WTC11 (cell line): ENCODE measurements at regions not wholly inside any gene's neighbourhood (a gene's known extent, or its start where the extent isn't known, plus 50 kb on each side); places are given as distances from the start of the nearest gene placed in this dataset.

Experiments
- ATAC-seq: fragments of 200-7000 bp; cut with Tn5 transposase; 2 replicates; pipeline ENCODE4 v1.10.0; 2021; ENCODE audit warnings: mild to moderate bottlenecking, moderate library complexity
- CTCF ChIA-PET: fragments of 300-600 bp; sonication (Branson Sonifier 250); formaldehyde crosslinking; loops from one replicate; lab custom pipeline; 2021; ENCODE audit warnings: antibody characterized with exemption; lab: Charles Lee
- POLR2A ChIA-PET: fragments of 350-600 bp; sonication (Branson Sonifier 250); formaldehyde crosslinking; loops from one replicate; lab custom pipeline; 2021; ENCODE audit warnings: antibody characterized with exemption; lab: Charles Lee
- DNase-seq: peaks from one replicate; pipeline ENCODE4 v3.0.0; 2021; ENCODE audit warnings: low spot score
- H3K27ac Mint-ChIP-seq: 2 replicates; pipeline ENCODE4 v1.8.0; 2021; ENCODE audit warnings: mixed read lengths
- H3K27me3 Mint-ChIP-seq: 2 replicates; pipeline ENCODE4 v1.8.0; 2021; ENCODE audit warnings: low read depth, mild to moderate bottlenecking, moderate library complexity, mixed read lengths
- H3K36me3 Mint-ChIP-seq: 2 replicates; pipeline ENCODE4 v1.8.0; 2021; ENCODE audit warnings: mixed read lengths
- H3K4me1 Mint-ChIP-seq: 2 replicates; pipeline ENCODE4 v1.8.0; 2022; ENCODE audit warnings: mixed read lengths
- H3K4me3 Mint-ChIP-seq: 2 replicates; pipeline ENCODE4 v1.8.0; 2021; ENCODE audit warnings: mild to moderate bottlenecking, moderate library complexity, mixed read lengths
- H3K9me3 Mint-ChIP-seq: 2 replicates; pipeline ENCODE4 v1.8.0; 2021; ENCODE audit warnings: mixed read lengths
- ATF3 ChIP-seq: sonication (generic); formaldehyde crosslinking; conservative IDR thresholded peaks from 2 replicates; pipeline ENCODE4 v1.8.1; 2022; ENCODE audit warnings: mild to moderate bottlenecking, missing genetic modification reagents
- CBFB ChIP-seq: sonication (generic); formaldehyde crosslinking; IDR thresholded peaks from 2 replicates; pipeline ENCODE4 v1.8.1; 2022; ENCODE audit warnings: mild to moderate bottlenecking, low read depth, missing genetic modification reagents
- CDX4 ChIP-seq: fragments of 250-450 bp; sonication (Bioruptor Pico); IDR thresholded peaks from 2 replicates; pipeline ENCODE4 v1.9.0; 2021; ENCODE audit warnings: moderate library complexity, mild to moderate bottlenecking, inconsistent platforms, borderline replicate concordance
- ELF4 ChIP-seq: sonication (generic); formaldehyde crosslinking; IDR thresholded peaks from 2 replicates; pipeline ENCODE4 v1.8.1; 2022; ENCODE audit warnings: low read depth, mild to moderate bottlenecking, moderate library complexity, missing genetic modification reagents
- ESRRA ChIP-seq: sonication (generic); formaldehyde crosslinking; IDR thresholded peaks from 2 replicates; pipeline ENCODE4 v1.8.1; 2022; ENCODE audit warnings: mild to moderate bottlenecking, missing genetic modification reagents, borderline replicate concordance
- FOXJ3 ChIP-seq: sonication (generic); formaldehyde crosslinking; IDR thresholded peaks from 2 replicates; pipeline ENCODE4 v1.9.0; 2021; ENCODE audit warnings: missing genetic modification reagents, mild to moderate bottlenecking, borderline replicate concordance
- FOXK1 ChIP-seq: sonication (generic); formaldehyde crosslinking; IDR thresholded peaks from 2 replicates; pipeline ENCODE4 v1.8.0; 2022; ENCODE audit warnings: mild to moderate bottlenecking, moderate library complexity, missing genetic modification reagents
- GRHL2 ChIP-seq: fragments of 250-450 bp; sonication (Bioruptor Pico); IDR thresholded peaks from 2 replicates; pipeline ENCODE4 v1.8.0; 2022; ENCODE audit warnings: mild to moderate bottlenecking, moderate library complexity; ENCODE audit not compliant: insufficient replicate concordance, severe bottlenecking
- KAT7 ChIP-seq: sonication (generic); formaldehyde crosslinking; IDR thresholded peaks from 2 replicates; pipeline ENCODE4 v1.8.1; 2023; ENCODE audit warnings: missing genetic modification reagents, mild to moderate bottlenecking, borderline replicate concordance
- MAX ChIP-seq: sonication (generic); formaldehyde crosslinking; IDR thresholded peaks from 2 replicates; pipeline ENCODE4 v1.8.0; 2022; ENCODE audit warnings: mild to moderate bottlenecking, missing genetic modification reagents
- NFE2L1 ChIP-seq: sonication (generic); formaldehyde crosslinking; IDR thresholded peaks from 2 replicates; pipeline ENCODE4 v1.8.1; 2023; ENCODE audit warnings: missing genetic modification reagents
- NR2C2 ChIP-seq: sonication (generic); formaldehyde crosslinking; IDR thresholded peaks from 2 replicates; pipeline ENCODE4 v1.8.0; 2022; ENCODE audit warnings: mild to moderate bottlenecking, missing genetic modification reagents
- PREB ChIP-seq: sonication (generic); formaldehyde crosslinking; IDR thresholded peaks from 2 replicates; pipeline ENCODE4 v1.8.1; 2022; ENCODE audit warnings: mild to moderate bottlenecking, missing genetic modification reagents, moderate library complexity, borderline replicate concordance
- SMAD4 ChIP-seq: sonication (generic); formaldehyde crosslinking; IDR thresholded peaks from 2 replicates; pipeline ENCODE4 v1.8.0; 2022; ENCODE audit warnings: mild to moderate bottlenecking, missing genetic modification reagents
- SOX15 ChIP-seq: fragments of 250-450 bp; sonication (Bioruptor Pico); IDR thresholded peaks from 2 replicates; pipeline ENCODE4 v1.9.0; 2021; ENCODE audit warnings: mild to moderate bottlenecking
- ZNF219 ChIP-seq: sonication (generic); formaldehyde crosslinking; IDR thresholded peaks from 2 replicates; pipeline ENCODE4 v1.8.0; 2023; ENCODE audit warnings: missing genetic modification reagents, mild to moderate bottlenecking, borderline replicate concordance
- ZNF317 ChIP-seq: sonication (generic); formaldehyde crosslinking; IDR thresholded peaks from 2 replicates; pipeline ENCODE4 v1.8.1; 2023; ENCODE audit warnings: low read depth, mild to moderate bottlenecking, moderate library complexity, missing genetic modification reagents, borderline replicate concordance
- ZNF396 ChIP-seq: fragments of 250-450 bp; sonication (Bioruptor Pico); IDR thresholded peaks from 2 replicates; pipeline ENCODE4 v1.8.0; 2021; ENCODE audit warnings: mild to moderate bottlenecking, moderate library complexity, borderline replicate concordance
- ZNF416 ChIP-seq: fragments of 250-450 bp; sonication (Bioruptor Pico); IDR thresholded peaks from 2 replicates; pipeline ENCODE4 v1.9.0; 2021; ENCODE audit warnings: mild to moderate bottlenecking, inconsistent platforms
- ZNF425 ChIP-seq: fragments of 250-450 bp; sonication (Bioruptor Pico); conservative IDR thresholded peaks from 2 replicates; pipeline ENCODE4 v1.9.0; 2021; ENCODE audit warnings: mild to moderate bottlenecking
- ZNF671 ChIP-seq: fragments of 250-450 bp; sonication (Bioruptor Pico); IDR thresholded peaks from 2 replicates; pipeline ENCODE4 v1.8.0; 2021; ENCODE audit warnings: mild to moderate bottlenecking
- TF ChIP-seq, protein P1 (sequence below): sonication (generic); formaldehyde crosslinking; IDR thresholded peaks from 2 replicates; pipeline ENCODE4 v1.8.0; 2022; ENCODE audit warnings: mild to moderate bottlenecking, missing genetic modification reagents
- TF ChIP-seq, protein P2 (sequence below): fragments of 250-450 bp; sonication (Bioruptor Pico); IDR thresholded peaks from 2 replicates; pipeline ENCODE4 v1.9.0; 2021; ENCODE audit warnings: mild to moderate bottlenecking

GRCh38 chr1:218573925-218574324 is 228.8 kb downstream of the TGFB2 start:
- H3K9me3 Mint-ChIP-seq, result no peaks in the 10 kb centered on the region
- TF ChIP-seq ZNF671 (CRISPR knock-in tag), result no peak
- no peak for TF ChIP-seq ZNF317 (CRISPR knock-in tag)
- TF ChIP-seq ZNF425 (CRISPR knock-in tag), result no peak
- TF ChIP-seq, protein P1, sequence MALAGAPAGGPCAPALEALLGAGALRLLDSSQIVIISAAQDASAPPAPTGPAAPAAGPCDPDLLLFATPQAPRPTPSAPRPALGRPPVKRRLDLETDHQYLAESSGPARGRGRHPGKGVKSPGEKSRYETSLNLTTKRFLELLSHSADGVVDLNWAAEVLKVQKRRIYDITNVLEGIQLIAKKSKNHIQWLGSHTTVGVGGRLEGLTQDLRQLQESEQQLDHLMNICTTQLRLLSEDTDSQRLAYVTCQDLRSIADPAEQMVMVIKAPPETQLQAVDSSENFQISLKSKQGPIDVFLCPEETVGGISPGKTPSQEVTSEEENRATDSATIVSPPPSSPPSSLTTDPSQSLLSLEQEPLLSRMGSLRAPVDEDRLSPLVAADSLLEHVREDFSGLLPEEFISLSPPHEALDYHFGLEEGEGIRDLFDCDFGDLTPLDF, result no peak
- no peak for TF ChIP-seq ESRRA (CRISPR knock-in tag)
- no peak for TF ChIP-seq NR2C2 (CRISPR knock-in tag)
- TF ChIP-seq FOXK1 (CRISPR knock-in tag), result no peak
- no peak for TF ChIP-seq ATF3 (CRISPR knock-in tag)
- no peak for TF ChIP-seq ZNF396 (CRISPR knock-in tag)
- TF ChIP-seq, protein P2, sequence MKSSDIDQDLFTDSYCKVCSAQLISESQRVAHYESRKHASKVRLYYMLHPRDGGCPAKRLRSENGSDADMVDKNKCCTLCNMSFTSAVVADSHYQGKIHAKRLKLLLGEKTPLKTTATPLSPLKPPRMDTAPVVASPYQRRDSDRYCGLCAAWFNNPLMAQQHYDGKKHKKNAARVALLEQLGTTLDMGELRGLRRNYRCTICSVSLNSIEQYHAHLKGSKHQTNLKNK (CRISPR knock-in tag), result no peak
- no peak for TF ChIP-seq GRHL2 (CRISPR knock-in tag)
- TF ChIP-seq SOX15 (CRISPR knock-in tag), result no peak
- TF ChIP-seq CDX4 (CRISPR knock-in tag), result no peak
- TF ChIP-seq, all 79 proteins: peak for 0
- Mint-ChIP-seq H3K27me3 (no peaks in the 10 kb centered on the region), H3K4me1 (peaks cover 7% of the 10 kb centered on the region), H3K36me3 (no peaks in the 10 kb centered on the region), H3K4me3 (no peak overlapping the region), H3K27ac (no peak overlapping the region)
- ChIA-PET CTCF (no interaction called here), POLR2A (no interaction called here)
- DNase-seq, result no peak
- ATAC-seq, result no peak

- POLR2A ChIA-PET, result no interaction called here
- CTCF ChIA-PET, result no interaction called here
- Mint-ChIP-seq H3K36me3 (no peaks in the 10 kb centered on the region), H3K27me3 (no peaks in the 10 kb centered on the region), H3K4me1 (peaks cover 7% of the 10 kb centered on the region), H3K27ac (no peak overlapping the region), H3K4me3 (no peak overlapping the region), H3K9me3 (no peaks in the 10 kb centered on the region)
- ATAC-seq (no peak), DNase-seq (no peak)
- TF ChIP-seq ZNF317 (CRISPR knock-in tag), result no peak
- TF ChIP-seq ZNF416 (CRISPR knock-in tag), result no peak
- no peak for TF ChIP-seq ELF4
- TF ChIP-seq KAT7 (CRISPR knock-in tag), result no peak
- TF ChIP-seq NFE2L1 (CRISPR knock-in tag), result no peak
- no peak for TF ChIP-seq FOXJ3
- no peak for TF ChIP-seq FOXK1 (CRISPR knock-in tag)
- no peak for TF ChIP-seq ZNF396 (CRISPR knock-in tag)
- TF ChIP-seq PREB (CRISPR knock-in tag), result no peak
- TF ChIP-seq MAX, result no peak
- no peak for TF ChIP-seq GRHL2 (CRISPR knock-in tag)
- TF ChIP-seq ZNF219 (CRISPR knock-in tag), result no peak
- TF ChIP-seq CBFB (CRISPR knock-in tag), result no peak
- TF ChIP-seq SMAD4 (CRISPR knock-in tag), result no peak
- TF ChIP-seq ESRRA (CRISPR knock-in tag), result no peak
Observed at GRCh38 chr1:218575079-218575478, 229.9 kb downstream of the TGFB2 start.
